ENCODE measurements at regions not wholly inside any gene's neighbourhood (a gene's known extent, or its start where the extent isn't known, plus 50 kb on each side); places are given as distances from the start of the nearest gene placed in this dataset.

DNA sequence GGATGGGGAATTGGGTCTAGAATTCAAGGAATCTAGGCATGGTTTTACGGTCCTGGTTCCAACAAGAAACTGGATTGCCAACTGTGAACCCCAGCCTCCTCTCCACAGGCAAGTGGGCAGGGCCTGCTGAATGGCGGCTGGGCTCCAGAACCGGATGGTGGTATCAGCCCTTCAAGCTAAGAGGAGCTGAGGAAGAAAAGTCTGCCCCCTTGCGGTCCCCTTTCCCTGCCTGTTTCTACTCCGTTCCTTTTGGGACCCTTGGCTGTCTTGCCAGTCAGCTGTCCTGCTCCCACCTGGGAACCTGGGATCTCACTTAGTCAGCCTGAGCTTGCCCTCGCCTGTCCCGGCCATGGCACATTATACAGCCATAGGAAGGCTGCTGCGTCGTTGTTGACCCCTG, 234.4 kb upstream of the DAPK1 start:
- TF ChIP-seq, protein P1, sequence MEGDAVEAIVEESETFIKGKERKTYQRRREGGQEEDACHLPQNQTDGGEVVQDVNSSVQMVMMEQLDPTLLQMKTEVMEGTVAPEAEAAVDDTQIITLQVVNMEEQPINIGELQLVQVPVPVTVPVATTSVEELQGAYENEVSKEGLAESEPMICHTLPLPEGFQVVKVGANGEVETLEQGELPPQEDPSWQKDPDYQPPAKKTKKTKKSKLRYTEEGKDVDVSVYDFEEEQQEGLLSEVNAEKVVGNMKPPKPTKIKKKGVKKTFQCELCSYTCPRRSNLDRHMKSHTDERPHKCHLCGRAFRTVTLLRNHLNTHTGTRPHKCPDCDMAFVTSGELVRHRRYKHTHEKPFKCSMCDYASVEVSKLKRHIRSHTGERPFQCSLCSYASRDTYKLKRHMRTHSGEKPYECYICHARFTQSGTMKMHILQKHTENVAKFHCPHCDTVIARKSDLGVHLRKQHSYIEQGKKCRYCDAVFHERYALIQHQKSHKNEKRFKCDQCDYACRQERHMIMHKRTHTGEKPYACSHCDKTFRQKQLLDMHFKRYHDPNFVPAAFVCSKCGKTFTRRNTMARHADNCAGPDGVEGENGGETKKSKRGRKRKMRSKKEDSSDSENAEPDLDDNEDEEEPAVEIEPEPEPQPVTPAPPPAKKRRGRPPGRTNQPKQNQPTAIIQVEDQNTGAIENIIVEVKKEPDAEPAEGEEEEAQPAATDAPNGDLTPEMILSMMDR (IDR thresholded peaks at IDR 0.05; ENCODE audit: insufficient read depth, missing control alignments), result no peak
- no peak for DNase-seq (ENCODE audit: insufficient read length, low spot score)
- FAIRE-seq, result no peak

DNA sequence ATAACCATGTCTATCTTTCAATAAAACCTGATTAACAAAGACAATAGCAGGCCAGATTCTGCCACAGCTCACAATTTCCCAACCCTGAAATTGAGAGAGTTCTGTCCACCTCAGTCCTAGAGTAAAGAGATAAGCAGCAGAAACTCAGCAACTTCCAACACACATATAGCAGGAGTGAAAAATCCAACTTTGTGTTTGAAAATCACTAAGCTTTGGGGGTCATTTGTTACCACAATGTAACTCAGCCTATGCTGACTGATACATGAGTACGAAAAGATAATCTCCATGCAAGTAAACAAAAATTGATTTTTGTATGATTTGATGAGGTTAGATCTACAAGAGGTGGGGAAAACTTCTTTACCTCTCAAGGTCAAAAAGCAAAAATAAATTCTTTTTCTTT, 231.0 kb upstream of the DAPK1 start:
- TF ChIP-seq, protein P1 (IDR thresholded peaks at IDR 0.05; ENCODE audit: insufficient read depth, missing control alignments), result no peak
- FAIRE-seq, result no peak
- DNase-seq (ENCODE audit: insufficient read length, low spot score), result no peak

GRCh38 chr9:87267251-87268070, 230.2 kb upstream of the DAPK1 start:
- TF ChIP-seq, protein P1 (IDR thresholded peaks at IDR 0.05; ENCODE audit: insufficient read depth, missing control alignments), result no peak
- FAIRE-seq (no peak), DNase-seq (ENCODE audit: insufficient read length, low spot score) (no peak)

GRCh38 chr9:87269296-87270176, 228.1 kb upstream of the DAPK1 start:
- TF ChIP-seq, protein P1 (IDR thresholded peaks at IDR 0.05; ENCODE audit: insufficient read depth, missing control alignments), result no peak
- FAIRE-seq, result no peak

DNA sequence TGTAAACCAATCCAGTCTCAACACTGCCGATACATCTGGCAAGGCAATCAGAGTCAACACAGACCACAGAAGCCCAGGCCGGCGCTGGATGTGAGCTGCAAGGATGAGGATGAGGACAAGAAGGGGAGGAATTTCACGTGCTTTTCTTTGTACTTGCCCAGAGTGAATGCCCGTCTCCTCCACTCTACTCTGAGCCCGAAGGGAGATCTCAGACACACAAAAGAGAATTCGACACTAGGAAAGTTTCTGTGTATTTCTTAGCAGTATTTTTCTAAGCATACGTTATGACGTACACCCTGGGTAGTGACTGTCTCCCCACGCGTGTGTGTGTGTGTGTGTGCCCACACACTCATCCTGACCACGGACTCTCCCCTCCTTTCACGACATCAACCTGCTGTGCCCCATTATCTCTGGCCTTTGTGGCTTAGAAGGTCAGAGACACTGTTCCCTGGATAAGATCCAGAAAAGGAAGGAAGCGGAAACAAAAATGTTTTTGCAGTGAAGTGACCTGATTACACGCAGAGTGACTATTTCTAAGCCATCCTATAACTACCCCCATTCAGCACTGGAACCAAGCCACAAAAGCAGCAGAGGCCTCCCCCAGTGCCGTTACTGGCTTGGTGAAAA, 227.3 kb upstream of the DAPK1 start:
- TF ChIP-seq, protein P1 (IDR thresholded peaks at IDR 0.05; ENCODE audit: insufficient read depth, missing control alignments), result no peak
- DNase-seq (ENCODE audit: insufficient read length, low spot score), result no peak
- no peak for FAIRE-seq

More at GRCh38 chr9:87269296-87270176, 228.1 kb upstream of the DAPK1 start:
- DNase-seq (ENCODE audit: insufficient read length, low spot score), result no peak

- FAIRE-seq (no peak), DNase-seq (ENCODE audit: insufficient read length, low spot score) (no peak)
- TF ChIP-seq, protein P1 (IDR thresholded peaks at IDR 0.05; ENCODE audit: insufficient read depth, missing control alignments), result no peak
Observed at GRCh38 chr9:87270848-87271234, 226.8 kb upstream of the DAPK1 start.
